ENCODE measurements at regions not wholly inside any gene's neighbourhood (a gene's known extent, or its start where the extent isn't known, plus 50 kb on each side); places are given as distances from the start of the nearest gene placed in this dataset.

- TF ChIP-seq ZBTB11 (tag by site-specific recombination; conservative IDR thresholded peaks at IDR 0.05; ENCODE audit: low read depth) (no peak), KLF16 (tag by site-specific recombination; IDR thresholded peaks at IDR 0.05) (no peak), ZSCAN5A (tag by site-specific recombination; IDR thresholded peaks at IDR 0.05) (no peak), GLIS2 (tag by site-specific recombination; IDR thresholded peaks at IDR 0.05) (no peak), CTCF (tag by site-specific recombination; IDR thresholded peaks at IDR 0.05) (no peak), ZBTB7A (tag by site-specific recombination; IDR thresholded peaks at IDR 0.05; ENCODE audit: low read depth) (no peak), ZNF274 (IDR thresholded peaks at IDR 0.05; ENCODE audit: low read length) (no peak), ZNF274 (tag by site-specific recombination; IDR thresholded peaks at IDR 0.05; ENCODE audit: borderline replicate concordance) (no peak)
These were observed 665.6 kb upstream of the UBE2E2 start for GRCh38 chr3:22537560-22537959.

Data from HEK293 (cell line).